Inflammatory macrophage (primary cell): ENCODE measurements at regions not wholly inside any gene's neighbourhood (a gene's known extent, or its start where the extent isn't known, plus 50 kb on each side); places are given as distances from the start of the nearest gene placed in this dataset.
"Not testable (repeated sequence)": the region's sequence is repeated elsewhere in the genome, so short reads cannot be mapped to it uniquely, and the experiment has no call there.

ENCODE experiments used
- DNase-seq, 2 donors: peaks; one replicate each; pipeline ENCODE4 v3.0.0-alpha.2; 2020 to 2022

GRCh38 chr9:82117026-82117811 lies 128.6 kb downstream of the SPATA31D1 start:
- DNase-seq, result no peak

- DNase-seq, result no peak
Observed at GRCh38 chr9:82122731-82123130, 134.2 kb downstream of the SPATA31D1 start.

GRCh38 chr9:82124090-82124489 lies 135.5 kb downstream of the SPATA31D1 start:
- DNase-seq, result no peak

- peak in 1 of 2 donors; percentile 6 for DNase-seq
Observed at GRCh38 chr9:82126256-82126655, 137.7 kb downstream of the SPATA31D1 start.

- DNase-seq, result no peak
Observed at GRCh38 chr9:82127465-82127864, 138.9 kb downstream of the SPATA31D1 start.

GRCh38 chr9:82128011-82128696 lies 139.6 kb downstream of the SPATA31D1 start:
- DNase-seq, result peak; percentile 39 to 68

- DNase-seq, result no peak
Observed at GRCh38 chr9:82129708-82130107, 141.1 kb downstream of the SPATA31D1 start.

GRCh38 chr9:82130331-82131042 lies 141.9 kb downstream of the SPATA31D1 start:
- no peak for DNase-seq

GRCh38 chr9:82131072-82131471 lies 142.5 kb downstream of the SPATA31D1 start:
- no peak for DNase-seq

GRCh38 chr9:82132024-82132423 lies 143.5 kb downstream of the SPATA31D1 start:
- no peak for DNase-seq

GRCh38 chr9:82134010-82134409 lies 145.4 kb downstream of the SPATA31D1 start:
- DNase-seq, result no peak

GRCh38 chr9:82135106-82135505 lies 146.5 kb downstream of the SPATA31D1 start:
- no peak for DNase-seq

- not testable (repeated sequence) for DNase-seq
Observed at GRCh38 chr9:82138081-82138480, 149.5 kb downstream of the SPATA31D1 start.

GRCh38 chr9:82140471-82140870 lies 151.9 kb downstream of the SPATA31D1 start:
- DNase-seq, result no peak

GRCh38 chr9:82144803-82145202 lies 156.2 kb downstream of the SPATA31D1 start:
- DNase-seq, result no peak

GRCh38 chr9:82146677-82147076 lies 158.1 kb downstream of the SPATA31D1 start:
- DNase-seq, result no peak

GRCh38 chr9:82147798-82148425 lies 159.3 kb downstream of the SPATA31D1 start:
- no peak for DNase-seq

GRCh38 chr9:82148426-82148810 lies 159.8 kb downstream of the SPATA31D1 start:
- DNase-seq, result no peak

GRCh38 chr9:82148901-82149461 lies 160.4 kb downstream of the SPATA31D1 start:
- DNase-seq, result no peak

GRCh38 chr9:82149501-82149946 lies 161.0 kb downstream of the SPATA31D1 start:
- DNase-seq, result no peak

- no peak for DNase-seq
Observed at GRCh38 chr9:82152181-82152580, 163.6 kb downstream of the SPATA31D1 start.

- DNase-seq, result no peak
Observed at GRCh38 chr9:82153032-82153431, 164.5 kb downstream of the SPATA31D1 start.

- no peak for DNase-seq
Observed at GRCh38 chr9:82154573-82154972, 166.0 kb downstream of the SPATA31D1 start.
